NOMO-1 (cell line): ENCODE measurements at regions not wholly inside any gene's neighbourhood (a gene's known extent, or its start where the extent isn't known, plus 50 kb on each side); places are given as distances from the start of the nearest gene placed in this dataset.

Experiments used
- DNase-seq, 2 experiments: peaks; one replicate each; lab custom pipeline; 2025; ENCODE audit not compliant: unreplicated experiment in 2 of 2; lab: John Stamatoyannopoulos, UW

- no peak for DNase-seq
These were observed 177.4 kb upstream of the LEF1 start for GRCh38 chr4:108345862-108346817.

DNA sequence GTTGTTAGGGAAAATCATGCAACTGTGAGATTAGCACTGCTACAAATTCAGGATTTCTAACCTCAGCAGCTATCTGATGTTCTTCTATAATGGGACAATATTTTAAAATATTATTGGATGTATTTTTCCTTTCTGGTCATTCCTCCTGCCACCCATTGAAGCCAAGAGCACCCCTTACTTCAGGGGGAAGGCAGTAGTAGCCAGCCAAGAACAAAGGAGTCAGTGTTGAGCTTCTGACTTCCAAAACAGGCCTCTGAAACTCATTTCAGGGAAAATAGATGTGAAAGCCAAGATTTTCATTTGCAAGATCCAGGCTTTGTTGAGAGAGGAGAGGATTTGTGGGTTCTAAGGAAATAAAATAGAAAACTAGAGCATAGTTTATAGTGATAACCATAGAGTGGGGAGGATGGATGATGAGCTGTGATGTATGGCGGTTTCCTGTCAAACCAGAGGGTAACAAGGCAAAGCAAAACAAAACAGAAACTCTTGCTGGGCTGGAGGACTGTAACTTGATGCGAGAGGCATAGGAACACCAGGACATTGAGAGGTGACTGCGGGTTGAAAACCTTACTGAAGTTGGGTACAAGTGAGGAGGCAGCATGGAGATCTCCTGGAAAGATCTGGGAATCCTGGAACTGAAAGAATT lies 173.7 kb upstream of the LEF1 start:
- no peak for DNase-seq

GRCh38 chr4:108337923-108338322 lies 169.2 kb upstream of the LEF1 start:
- DNase-seq = no peak

DNA sequence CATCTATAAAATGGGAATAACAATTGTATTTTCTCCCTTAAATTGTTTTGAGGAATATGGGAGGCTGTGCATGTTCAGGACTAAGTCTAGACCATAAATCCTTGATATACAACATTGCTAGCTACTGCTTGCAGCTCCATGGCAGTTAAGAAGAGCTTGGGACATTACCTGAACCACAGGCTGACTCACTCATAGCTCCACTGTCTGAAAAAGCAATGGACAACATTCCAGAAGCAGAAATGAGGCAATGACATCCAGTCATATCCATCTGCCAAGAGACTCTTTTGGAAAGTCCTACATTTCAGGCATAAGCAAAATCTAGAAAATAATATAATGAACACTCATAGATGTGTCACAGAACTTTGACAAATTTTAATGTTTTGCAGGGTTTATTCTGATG lies 167.3 kb upstream of the LEF1 start:
- no peak for DNase-seq

- DNase-seq = no peak
These were observed 166.3 kb upstream of the LEF1 start for GRCh38 chr4:108335081-108335480.

- DNase-seq = no peak
These were observed 165.3 kb upstream of the LEF1 start for GRCh38 chr4:108334031-108334430.

DNA sequence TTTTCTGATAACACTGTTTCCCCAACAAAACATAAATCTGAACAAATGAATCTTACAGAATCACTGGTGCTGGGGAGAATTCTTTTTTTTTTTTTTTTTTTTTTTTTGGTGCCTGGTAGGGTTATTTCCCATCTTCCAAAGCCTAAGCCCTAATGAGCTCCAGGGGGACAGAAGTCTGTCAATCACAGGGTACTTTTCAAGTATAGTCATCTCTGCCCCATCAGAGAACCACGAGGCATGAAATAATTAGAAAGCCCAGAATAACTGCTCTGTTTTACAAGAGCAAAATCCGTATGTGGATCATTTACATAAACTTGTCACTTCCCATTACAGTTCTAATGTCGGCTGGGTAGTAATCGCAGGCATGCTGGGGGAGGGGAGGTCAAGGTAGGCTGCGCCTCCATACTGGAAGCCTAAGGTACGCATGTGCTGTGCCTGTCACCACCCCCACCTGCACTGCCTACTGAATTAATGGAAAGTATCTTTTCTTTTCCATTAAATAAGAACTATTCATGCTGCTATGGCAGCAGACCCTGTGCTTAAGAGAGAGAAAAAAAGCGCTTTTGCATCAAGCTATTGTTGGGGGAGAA lies 164.7 kb upstream of the LEF1 start:
- no peak for DNase-seq

DNA sequence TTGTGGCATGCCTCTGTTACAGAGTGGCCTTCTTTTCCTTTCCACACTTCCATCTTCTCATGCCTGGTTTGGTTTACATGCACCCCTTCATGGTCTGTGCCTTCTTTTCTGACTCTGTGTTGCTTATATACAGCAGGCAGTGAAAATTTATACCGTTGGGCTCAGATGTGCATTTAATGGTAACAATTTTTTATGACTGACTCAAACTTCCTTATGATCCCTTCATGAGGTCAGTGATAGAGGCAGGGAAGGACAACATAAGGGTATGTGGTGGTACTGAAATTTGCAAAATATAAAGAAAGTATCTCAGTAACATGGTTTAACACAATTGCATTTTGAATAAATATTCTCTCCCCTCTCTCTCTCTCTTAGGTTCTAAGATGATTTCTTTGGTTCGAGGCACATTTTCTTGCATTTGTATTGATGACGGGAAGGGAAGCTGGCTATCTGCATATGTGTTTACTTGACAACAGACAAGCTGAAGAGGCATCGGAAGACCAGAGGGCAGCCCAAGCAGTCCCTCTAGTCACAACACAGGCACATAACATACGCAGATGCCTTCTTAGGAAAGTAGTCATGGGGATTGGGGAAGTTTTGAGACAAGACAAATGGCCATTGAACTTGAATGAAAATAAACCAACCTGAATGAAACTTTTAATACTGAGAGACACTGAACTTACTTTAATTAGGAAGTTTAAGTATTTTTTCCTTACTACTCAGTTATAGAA lies 163.3 kb upstream of the LEF1 start:
- DNase-seq = no peak

GRCh38 chr4:108328383-108328732 lies 159.6 kb upstream of the LEF1 start:
- no peak for DNase-seq

DNA sequence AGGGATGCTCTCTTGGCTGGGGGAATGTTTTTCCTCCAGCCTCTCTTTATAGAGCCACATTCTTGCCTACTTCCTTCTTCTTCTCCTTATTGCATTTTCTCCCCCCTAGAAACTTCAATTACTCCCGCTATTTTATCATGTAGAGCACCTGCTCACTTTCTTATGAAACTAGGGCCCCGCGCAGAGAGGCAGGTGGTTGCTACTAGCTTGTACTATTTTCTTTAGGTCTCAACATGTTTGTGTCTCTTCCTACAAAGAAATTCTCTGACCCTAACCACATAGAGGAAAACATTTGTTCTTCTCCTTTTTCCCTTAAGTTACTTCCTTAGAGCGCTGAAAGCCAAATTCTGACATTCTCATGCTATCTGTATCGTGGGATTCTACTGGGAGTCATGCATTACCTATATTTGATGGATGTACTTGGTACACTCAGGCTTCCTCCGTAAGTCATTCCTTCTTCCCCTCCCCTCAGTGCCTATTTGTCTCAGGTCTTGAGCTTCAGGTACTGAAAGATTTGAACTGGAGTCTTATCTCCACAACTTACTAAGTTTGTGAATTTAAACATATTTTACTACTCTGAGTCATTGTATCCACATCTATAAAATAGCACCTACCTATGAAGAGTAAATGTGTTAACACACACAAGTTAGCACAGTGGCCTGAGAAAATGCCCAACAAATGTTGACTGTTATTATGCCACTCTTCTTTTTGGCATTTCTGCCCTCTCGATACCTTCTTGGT lies 159.1 kb upstream of the LEF1 start:
- DNase-seq = no peak

DNA sequence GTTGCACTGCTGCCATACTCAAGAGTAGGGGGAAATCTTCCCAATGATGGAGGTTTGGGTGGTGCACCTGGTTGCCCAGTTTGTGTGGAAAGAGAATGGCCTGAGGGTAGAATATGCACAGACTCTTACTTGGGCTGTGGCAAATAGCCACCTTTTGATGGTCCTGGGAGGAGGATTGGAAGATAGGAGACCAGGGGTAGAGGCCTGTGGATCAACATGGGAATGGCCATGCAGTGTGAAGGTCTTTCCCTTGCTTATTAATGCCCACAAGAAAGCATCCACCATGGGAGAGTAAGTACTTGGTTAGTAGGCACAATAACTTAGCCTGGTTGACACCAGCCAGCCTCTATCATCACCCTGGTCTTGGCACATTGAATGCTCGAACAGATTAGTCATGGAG lies 156.8 kb upstream of the LEF1 start:
- DNase-seq = no peak

GRCh38 chr4:108324450-108324849 lies 155.7 kb upstream of the LEF1 start:
- no peak for DNase-seq

GRCh38 chr4:108322497-108322896 lies 153.8 kb upstream of the LEF1 start:
- DNase-seq = no peak

- no peak for DNase-seq
These were observed 151.3 kb upstream of the LEF1 start for GRCh38 chr4:108320061-108320460.

DNA sequence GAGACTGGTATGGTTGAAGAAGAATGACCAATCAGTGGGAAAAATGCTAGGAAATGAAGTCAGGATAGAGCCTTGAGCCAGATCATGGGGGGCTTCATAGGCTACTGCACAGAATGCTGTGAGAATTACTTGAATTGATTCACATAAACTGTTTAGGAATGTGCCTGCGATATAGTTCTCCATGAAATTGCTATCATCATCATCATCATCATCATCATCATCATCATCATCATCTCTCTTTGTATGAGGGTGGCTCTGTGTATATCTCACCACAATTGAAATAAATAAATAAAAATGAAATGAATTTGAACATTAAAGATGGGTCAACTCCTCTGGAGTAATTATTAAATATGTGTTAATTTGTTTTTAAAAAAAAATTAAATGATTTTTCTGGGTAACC lies 148.6 kb upstream of the LEF1 start:
- DNase-seq = no peak

DNA sequence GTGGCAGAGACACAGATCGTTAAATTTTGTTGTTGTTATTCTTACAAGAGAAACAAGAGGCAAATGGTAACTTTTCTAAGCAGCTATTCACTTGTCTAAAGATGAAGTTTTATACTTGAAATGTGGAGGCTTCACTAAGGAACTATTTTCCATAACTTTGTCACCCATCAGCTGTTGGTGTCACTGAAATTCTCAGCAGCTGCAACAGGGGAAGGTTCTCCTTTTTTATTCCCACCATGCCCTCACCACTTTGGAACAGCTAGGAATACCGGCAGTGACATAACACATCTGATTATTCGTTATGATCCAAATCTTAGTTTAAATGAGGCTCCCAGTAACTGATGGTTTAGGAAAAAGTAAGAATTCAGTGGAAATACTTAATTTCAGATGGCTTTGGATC lies 147.0 kb upstream of the LEF1 start:
- no peak for DNase-seq

DNA sequence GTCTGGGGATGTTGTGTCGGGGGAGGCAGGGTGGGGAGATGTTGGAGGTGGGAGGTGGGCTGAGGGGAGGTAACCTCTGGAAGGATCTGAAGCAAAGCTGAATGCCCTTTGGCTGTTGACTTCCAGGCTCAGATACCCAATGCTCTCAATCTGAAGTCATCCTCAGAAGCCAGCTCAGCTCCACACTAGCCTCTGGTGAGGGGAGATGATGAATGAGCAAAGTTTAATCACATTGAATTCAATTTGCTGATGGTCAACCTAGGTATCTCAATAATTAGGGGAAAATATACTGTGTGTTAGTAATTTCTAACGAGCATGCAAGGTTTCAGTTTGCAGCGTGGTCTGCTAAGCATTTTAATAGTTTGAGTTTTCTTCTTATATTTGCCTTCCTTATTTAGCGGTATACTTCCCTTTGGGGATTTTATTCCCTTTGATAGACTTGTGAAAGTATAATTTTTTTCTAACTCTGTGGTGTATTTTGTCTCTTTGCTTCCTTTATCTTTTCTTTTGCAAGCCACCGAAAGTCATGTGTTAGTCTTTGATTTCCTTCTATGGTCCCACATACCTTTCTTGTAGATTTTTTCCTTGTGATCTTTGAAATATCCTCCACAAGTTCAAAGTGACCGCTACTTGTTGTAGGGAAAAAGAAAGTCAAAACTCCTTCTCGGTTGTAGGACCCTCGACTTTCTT lies 146.3 kb upstream of the LEF1 start:
- no peak for DNase-seq

- no peak for DNase-seq
These were observed 145.0 kb upstream of the LEF1 start for GRCh38 chr4:108313546-108314339.

GRCh38 chr4:108311313-108311712 lies 142.6 kb upstream of the LEF1 start:
- no peak for DNase-seq
